Thymus (tissue), 11 donors: ENCODE measurements at regions not wholly inside any gene's neighbourhood (a gene's known extent, or its start where the extent isn't known, plus 50 kb on each side); places are given as distances from the start of the nearest gene placed in this dataset.

ENCODE experiments used
- DNase-seq, 9 donors: peaks; one replicate each; pipeline ENCODE4 v3.0.0-alpha.2; 2013; ENCODE audit warnings: low spot score in 9 of 9, low read depth in 6 of 9, missing footprints in 1 of 9
- H3K27ac ChIP-seq, 2 donors: one replicate each; pipeline ENCODE4 v1.5.1; 2013; ENCODE audit warnings: control low read depth in 1 of 2, low read depth in 1 of 2, low read length in 1 of 2, mild to moderate bottlenecking in 1 of 2, moderate library complexity in 1 of 2
- H3K27me3 ChIP-seq, 2 donors: one replicate each; pipeline ENCODE4 v1.5.1; 2013; ENCODE audit warnings: low read length in 1 of 2; ENCODE audit not compliant: control insufficient read depth in 2 of 2, insufficient read depth in 1 of 2
- H3K36me3 ChIP-seq, 2 donors: one replicate each; pipeline ENCODE4 v1.5.1; 2013; ENCODE audit warnings: low read length in 1 of 2, mild to moderate bottlenecking in 1 of 2, moderate library complexity in 1 of 2; ENCODE audit not compliant: control insufficient read depth in 2 of 2, insufficient read depth in 2 of 2
- H3K4me1 ChIP-seq, 2 donors: one replicate each; pipeline ENCODE4 v1.5.1; 2013; ENCODE audit warnings: low read length in 2 of 2; ENCODE audit not compliant: control insufficient read depth in 2 of 2, insufficient read depth in 2 of 2
- H3K4me3 ChIP-seq, 2 donors: one replicate each; pipeline ENCODE4 v1.5.1; 2013; ENCODE audit warnings: low read length in 2 of 2, control low read depth in 1 of 2, mild to moderate bottlenecking in 1 of 2
- H3K9me3 ChIP-seq, 2 donors: one replicate each; pipeline ENCODE4 v1.5.1; 2013; ENCODE audit warnings: low read length in 1 of 2, mild to moderate bottlenecking in 1 of 2; ENCODE audit not compliant: control insufficient read depth in 2 of 2, insufficient read depth in 1 of 2
- WGBS: extraction: QIAGEN DNeasy Blood & Tissue Kit; methylation state at CpG from one replicate; pipeline ENCODE4 v1.1.7; 2013; 5-methylcytosine and 5-hydroxymethylcytosine counted together
- donor health status: healthy.

GRCh38 chr2:12222554-12222953, 476.1 kb downstream of the LPIN1 start:
- Histone ChIP-seq H3K9me3 (peaks cover 0 to 8% of the 10 kb centered on the region in 2 donors), H3K4me1 (no peaks in the 10 kb centered on the region), H3K36me3 (no peaks in the 10 kb centered on the region), H3K27me3 (no peaks in the 10 kb centered on the region), H3K4me3 (no peak overlapping the region), H3K27ac (no peak overlapping the region)
- no peak for DNase-seq
- WGBS = 89% methylated on average over 1 of the region's 1 CpG

GRCh38 chr2:12223732-12224131, 477.3 kb downstream of the LPIN1 start:
- H3K36me3 ChIP-seq = no peaks in the 10 kb centered on the region
- peaks cover 0 to 8% of the 10 kb centered on the region in 2 donors for H3K9me3 ChIP-seq
- no peak overlapping the region for H3K27ac ChIP-seq
- 64% methylated on average over 6 of the region's 6 CpGs for WGBS
- DNase-seq = no peak
- no peaks in the 10 kb centered on the region for H3K27me3 ChIP-seq
- no peak overlapping the region for H3K4me3 ChIP-seq
- no peaks in the 10 kb centered on the region for H3K4me1 ChIP-seq

- no peak overlapping the region for H3K27ac ChIP-seq
Observed at GRCh38 chr2:12226653-12227052, 480.2 kb downstream of the LPIN1 start.

GRCh38 chr2:12227941-12228608, 481.6 kb downstream of the LPIN1 start:
- no peaks in the 10 kb centered on the region for H3K27me3 ChIP-seq

More at GRCh38 chr2:12226653-12227052, 480.2 kb downstream of the LPIN1 start:
- H3K9me3 ChIP-seq = peaks cover 0 to 8% of the 10 kb centered on the region in 2 donors
- no peaks in the 10 kb centered on the region for H3K4me1 ChIP-seq
- DNase-seq = no peak
- no peak overlapping the region for H3K4me3 ChIP-seq
- H3K36me3 ChIP-seq = no peaks in the 10 kb centered on the region
- no peaks in the 10 kb centered on the region for H3K27me3 ChIP-seq

GRCh38 chr2:12231288-12231687, 484.9 kb downstream of the LPIN1 start:
- H3K27ac ChIP-seq = no peak overlapping the region
- no peaks in the 10 kb centered on the region for H3K9me3 ChIP-seq
- H3K27me3 ChIP-seq = no peaks in the 10 kb centered on the region
- H3K4me1 ChIP-seq = no peaks in the 10 kb centered on the region
- no peak for DNase-seq
- no peaks in the 10 kb centered on the region for H3K36me3 ChIP-seq
- 96% methylated on average over 2 of the region's 2 CpGs for WGBS
- no peak overlapping the region for H3K4me3 ChIP-seq

More at GRCh38 chr2:12227941-12228608, 481.6 kb downstream of the LPIN1 start:
- Histone ChIP-seq H3K4me3 (no peak overlapping the region), H3K9me3 (peaks cover 0 to 8% of the 10 kb centered on the region in 2 donors), H3K36me3 (no peaks in the 10 kb centered on the region), H3K27ac (no peak overlapping the region), H3K4me1 (no peaks in the 10 kb centered on the region)
- no peak for DNase-seq
- WGBS = 98% methylated on average over 4 of the region's 4 CpGs

GRCh38 chr2:12232876-12233275, 483.9 kb upstream of the TRIB2 start:
- Histone ChIP-seq H3K9me3 (no peaks in the 10 kb centered on the region), H3K4me1 (no peaks in the 10 kb centered on the region), H3K4me3 (no peak overlapping the region), H3K27me3 (no peaks in the 10 kb centered on the region), H3K36me3 (no peaks in the 10 kb centered on the region), H3K27ac (no peak overlapping the region)
- DNase-seq = no peak
- WGBS = 75% methylated on average over 3 of the region's 3 CpGs

- Histone ChIP-seq H3K27me3 (no peaks in the 10 kb centered on the region), H3K36me3 (no peaks in the 10 kb centered on the region), H3K4me1 (no peaks in the 10 kb centered on the region), H3K4me3 (no peak overlapping the region), H3K27ac (no peak overlapping the region), H3K9me3 (no peaks in the 10 kb centered on the region)
- WGBS = 94% methylated on average over 4 of the region's 4 CpGs
- DNase-seq = no peak
Observed at GRCh38 chr2:12236136-12236844, 480.4 kb upstream of the TRIB2 start.

GRCh38 chr2:12240206-12240605, 476.5 kb upstream of the TRIB2 start:
- Histone ChIP-seq H3K4me1 (no peaks in the 10 kb centered on the region), H3K27me3 (no peaks in the 10 kb centered on the region), H3K27ac (no peak overlapping the region), H3K9me3 (no peaks in the 10 kb centered on the region), H3K36me3 (no peaks in the 10 kb centered on the region), H3K4me3 (no peak overlapping the region)
- no peak for DNase-seq

- Histone ChIP-seq H3K4me3 (no peak overlapping the region), H3K27me3 (no peaks in the 10 kb centered on the region), H3K36me3 (no peaks in the 10 kb centered on the region), H3K27ac (no peak overlapping the region), H3K9me3 (no peaks in the 10 kb centered on the region), H3K4me1 (no peaks in the 10 kb centered on the region)
- 98% methylated on average over 2 of the region's 2 CpGs for WGBS
- DNase-seq = no peak
Observed at GRCh38 chr2:12243381-12243780, 473.4 kb upstream of the TRIB2 start.
